ENCODE measurements at regions not wholly inside any gene's neighbourhood (a gene's known extent, or its start where the extent isn't known, plus 50 kb on each side); places are given as distances from the start of the nearest gene placed in this dataset.
"Not testable (repeated sequence)": the region's sequence is repeated elsewhere in the genome, so short reads cannot be mapped to it uniquely, and the experiment has no call there.

DNA sequence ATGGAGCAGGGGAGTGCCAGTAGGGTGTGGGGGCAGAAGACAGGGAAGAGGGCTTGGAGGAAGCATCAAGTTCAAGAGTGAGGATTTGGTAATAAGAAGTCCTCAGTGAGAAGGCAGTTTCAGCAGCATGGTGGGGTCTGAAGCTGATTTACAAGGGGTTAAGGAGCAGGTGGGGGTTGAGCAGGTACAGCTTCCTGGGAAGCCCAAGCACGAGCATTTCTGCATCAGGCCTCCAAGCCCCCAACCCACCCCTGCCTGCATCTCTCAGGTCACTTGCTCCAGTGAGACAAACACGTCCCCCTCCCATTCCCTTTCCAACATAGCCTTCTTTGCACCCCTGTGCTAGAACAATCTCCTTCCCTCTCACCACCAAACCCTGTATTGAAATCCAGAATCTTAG, 574.7 kb downstream of the MATN1 start:
- DNase-seq, result no peak

DNA sequence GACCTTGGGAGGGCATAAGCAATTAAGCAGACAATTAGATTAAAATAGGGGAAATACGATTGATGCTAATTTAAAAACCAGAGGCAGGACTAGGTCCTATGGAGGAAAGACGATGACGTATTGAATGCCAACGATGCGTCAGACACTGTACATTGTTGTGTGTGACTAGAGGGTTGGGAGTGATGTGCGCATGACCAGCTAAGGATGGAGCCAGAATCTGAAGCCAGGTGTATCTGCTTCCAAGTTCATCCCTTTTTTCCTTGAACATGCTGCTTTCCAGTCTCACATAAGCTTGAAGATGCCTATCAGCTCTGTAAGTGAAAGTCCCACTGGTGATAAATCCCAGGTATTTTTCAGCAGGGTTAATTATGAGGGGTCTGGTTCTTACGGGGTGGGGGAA, 576.2 kb downstream of the MATN1 start:
- no peak for DNase-seq

DNA sequence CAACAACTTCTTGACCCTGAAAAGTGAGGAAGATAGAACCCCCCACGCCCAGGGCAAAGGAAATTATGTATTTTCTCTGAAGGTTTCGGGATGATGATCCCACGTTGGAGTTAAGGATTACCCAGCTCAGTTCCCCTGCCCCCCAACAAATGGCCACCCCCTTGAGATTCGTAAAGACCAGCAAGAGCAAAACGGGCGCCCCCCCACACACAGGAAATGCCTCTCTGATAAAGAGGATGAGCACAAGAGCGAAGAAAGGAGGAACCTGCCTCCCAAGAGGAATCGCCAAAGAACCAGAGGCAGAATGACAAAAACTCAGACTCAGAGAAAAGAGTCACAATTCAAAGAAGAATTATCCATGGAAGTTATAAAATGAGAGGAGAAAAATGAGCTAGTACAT, 576.9 kb downstream of the MATN1 start:
- no peak for DNase-seq

DNA sequence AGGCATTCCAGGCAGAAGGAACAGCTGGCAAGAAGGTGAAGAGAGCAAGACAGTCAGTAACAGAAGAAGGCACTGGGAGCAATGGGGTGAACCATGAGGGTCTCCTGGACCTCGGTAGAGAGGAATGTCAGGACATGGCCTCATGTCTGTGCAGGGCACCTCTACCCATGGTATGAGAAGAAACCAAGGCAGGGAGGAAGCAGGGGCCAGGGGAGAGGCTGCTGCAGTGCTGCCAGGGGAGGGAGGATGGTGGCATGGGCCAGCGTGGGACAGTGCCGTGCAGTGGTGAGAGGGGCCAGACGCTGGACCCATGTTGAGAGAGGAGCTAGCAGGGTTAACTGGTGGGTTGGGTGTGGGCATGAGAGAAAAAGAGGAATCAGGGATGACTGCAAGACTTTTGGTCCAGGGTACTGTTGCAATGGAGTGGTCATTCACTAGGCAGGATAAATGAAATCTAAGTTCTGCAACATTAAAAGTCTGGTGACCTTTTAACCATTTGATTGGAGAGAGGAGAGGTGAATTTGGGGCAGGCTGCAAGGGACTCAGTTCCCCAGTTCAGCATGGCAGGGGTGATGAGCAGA, 577.6 kb downstream of the MATN1 start:
- no peak for DNase-seq

DNA sequence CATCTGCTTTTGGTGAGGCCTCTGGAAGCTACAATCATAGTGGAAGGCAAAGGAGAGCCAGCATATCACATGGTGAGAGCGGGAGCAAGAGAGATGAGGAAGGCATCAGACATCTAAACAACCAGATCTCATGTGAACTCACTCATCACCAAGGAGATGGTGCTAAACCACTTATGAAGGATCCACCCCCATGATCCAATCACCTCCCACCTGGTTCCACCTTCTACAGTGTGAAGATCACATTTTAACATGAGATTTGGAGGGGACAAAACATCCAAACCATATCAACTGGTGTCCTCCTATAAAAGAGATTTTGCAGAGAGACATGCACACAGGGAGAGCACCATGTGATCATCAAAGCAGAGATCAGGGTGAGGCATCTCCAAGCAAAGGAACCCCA, 578.6 kb downstream of the MATN1 start:
- DNase-seq, result no peak

DNA sequence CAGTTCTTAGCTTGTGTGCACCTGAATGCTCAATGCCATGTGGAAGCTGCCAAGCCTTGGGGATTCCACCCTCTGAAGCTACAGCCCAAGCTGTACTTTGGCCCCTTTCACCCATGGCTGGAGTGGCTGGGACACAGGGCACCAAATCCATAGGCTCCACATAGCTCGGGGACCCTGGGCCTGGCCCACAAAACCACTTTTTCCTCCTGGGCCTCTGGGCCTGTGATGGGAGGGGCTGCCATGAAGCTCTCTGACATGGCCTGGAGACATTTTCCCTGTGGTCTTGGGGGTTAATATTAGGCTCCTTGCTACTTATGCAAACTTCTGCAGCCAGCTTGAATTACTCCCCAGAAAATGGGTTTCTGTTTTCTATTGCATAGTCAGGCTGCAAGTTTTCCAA, 579.9 kb downstream of the MATN1 start:
- DNase-seq, result no peak

DNA sequence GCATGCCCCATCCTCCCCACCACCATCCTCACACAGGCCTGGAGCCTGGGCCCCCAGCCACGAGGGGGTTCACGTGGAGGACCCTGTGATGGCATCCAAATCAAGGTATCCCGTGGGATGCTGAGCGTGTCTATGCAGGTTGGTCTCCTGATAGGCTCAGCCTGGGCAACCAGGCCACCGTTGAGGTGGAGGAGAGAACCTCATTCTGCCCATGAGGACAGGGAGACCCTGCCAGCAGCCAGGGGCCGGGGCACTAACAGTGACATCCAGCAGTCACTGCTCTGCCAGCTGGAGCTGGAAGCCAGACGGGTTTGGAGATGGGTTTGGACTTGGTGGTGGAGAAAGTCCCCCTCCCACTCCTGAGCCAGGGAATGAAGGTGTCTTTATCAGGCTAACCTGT, 582.8 kb downstream of the MATN1 start:
- DNase-seq, result no peak

DNA sequence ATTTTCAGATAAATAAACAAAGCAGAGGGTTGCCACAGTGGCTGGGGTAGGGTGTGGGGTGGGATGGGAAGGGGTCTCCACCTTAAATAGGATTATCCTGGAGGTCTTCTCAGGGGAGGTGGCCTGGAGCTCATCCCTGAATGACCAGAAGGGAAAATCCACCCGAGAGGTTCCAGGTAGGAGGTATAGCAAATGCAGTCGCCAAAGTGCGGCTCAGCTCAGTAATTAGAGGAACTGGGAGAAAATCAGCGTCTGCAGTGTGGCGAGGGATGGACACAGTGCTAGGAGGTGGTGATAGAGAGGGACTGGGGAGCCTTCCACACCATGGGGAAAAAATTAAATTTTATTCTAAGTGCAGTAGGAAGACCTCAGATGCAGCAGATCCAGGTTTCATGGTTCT, 584.5 kb downstream of the MATN1 start:
- DNase-seq, result no peak

DNA sequence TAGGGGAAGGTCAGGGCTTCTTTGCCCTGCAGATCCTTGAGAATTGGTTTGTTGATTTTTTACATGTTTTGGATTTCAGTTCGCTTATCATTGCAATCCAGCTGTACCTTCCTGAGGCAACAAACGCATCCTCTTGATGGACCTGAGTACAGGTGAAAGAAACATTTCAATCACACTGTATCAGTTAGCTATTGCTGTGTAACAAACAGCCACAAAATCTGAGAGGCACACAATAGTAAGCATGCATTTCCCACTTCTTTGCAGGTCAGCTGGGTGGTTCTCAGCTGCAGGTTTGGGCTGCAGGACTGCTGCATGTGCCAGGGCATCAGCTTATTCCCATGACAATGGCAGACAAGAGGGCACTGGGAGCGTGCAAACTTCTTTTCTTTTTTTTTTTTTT, 586.4 kb downstream of the MATN1 start:
- no peak for DNase-seq

DNA sequence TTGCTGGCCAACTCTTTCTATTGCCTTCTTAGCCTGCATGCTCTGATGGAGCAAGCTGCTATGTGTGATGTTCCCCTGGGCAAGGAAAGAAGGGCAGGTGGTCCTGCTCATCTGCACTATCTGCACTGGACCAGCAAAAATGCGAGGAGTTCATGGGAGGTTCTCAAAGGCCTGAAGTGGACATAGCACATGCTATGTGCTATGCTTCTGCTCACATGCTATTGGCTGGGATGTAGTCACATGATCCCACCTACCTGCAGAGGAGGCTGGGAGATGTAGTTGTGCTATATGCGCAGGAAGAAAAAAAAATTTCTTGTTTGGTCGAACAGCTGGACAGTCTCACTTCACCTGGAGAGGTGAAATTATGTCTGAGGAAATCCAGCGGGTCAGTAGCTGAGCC, 587.7 kb downstream of the MATN1 start:
- DNase-seq, result no peak

DNA sequence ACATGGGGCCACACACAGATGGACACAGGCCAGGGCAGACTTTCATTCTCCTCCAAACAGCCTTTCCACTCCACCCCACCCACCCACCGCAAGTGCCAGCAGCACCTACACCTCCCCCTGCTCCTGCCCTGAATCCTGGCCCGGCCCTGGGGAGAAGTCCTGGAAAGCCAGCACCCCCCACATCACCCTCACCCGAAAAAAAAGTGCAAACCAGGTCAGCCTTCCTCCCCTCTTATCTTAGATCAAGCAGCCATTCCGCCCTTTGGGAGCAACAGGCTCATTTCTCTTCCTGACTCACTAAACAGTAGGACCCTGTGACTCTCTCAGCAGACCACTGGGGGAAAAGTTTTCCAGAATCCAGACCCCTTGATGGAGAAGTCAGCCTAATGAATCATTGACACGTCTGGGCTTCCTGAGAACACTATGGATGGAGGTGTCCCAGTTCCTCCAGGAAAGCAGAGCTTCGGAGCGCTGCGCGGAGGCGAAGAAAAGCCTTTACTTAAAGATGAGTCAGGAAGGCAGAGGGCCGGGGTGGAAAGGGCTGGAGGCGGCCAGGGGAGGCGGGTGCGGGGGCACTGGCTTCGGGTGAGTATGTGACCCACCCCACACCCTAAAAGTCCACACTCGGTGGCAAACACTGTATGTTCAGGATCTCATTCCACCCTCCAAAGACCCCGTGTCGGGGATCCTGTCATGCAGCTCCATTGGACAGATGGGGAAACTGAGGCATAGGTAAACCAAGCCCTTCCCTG, 588.7 kb downstream of the MATN1 start:
- no peak for DNase-seq

DNA sequence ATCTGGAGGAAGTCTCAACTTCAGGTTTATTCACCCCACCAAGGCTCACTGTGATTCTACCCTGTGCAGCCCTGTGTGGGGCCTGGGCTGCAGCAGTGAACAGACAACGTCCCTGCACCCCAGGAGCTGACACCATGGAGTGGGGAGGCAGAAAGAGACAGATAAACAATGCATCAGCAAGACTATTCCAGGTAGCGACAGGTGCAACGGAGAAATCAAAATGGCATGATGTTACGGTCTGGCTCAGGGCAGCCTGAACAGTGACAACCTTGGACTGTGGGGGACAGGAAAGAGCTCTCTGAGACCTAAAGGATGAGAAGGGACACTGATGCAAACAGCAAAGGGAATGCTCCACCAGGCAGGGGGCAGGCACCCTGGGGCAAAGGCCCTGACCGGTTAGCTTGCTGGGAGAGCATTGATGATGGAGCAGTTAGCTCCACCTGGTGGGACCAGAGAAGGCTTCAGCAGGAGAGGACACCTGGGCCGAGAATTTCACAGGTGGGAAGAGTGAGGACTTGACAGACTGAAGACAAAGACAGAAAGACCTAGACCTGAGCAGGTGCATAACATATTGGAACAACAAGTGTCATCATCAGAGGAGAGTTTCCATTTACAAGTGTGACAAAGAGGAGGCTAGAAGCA, 589.9 kb downstream of the MATN1 start:
- no peak for DNase-seq

DNA sequence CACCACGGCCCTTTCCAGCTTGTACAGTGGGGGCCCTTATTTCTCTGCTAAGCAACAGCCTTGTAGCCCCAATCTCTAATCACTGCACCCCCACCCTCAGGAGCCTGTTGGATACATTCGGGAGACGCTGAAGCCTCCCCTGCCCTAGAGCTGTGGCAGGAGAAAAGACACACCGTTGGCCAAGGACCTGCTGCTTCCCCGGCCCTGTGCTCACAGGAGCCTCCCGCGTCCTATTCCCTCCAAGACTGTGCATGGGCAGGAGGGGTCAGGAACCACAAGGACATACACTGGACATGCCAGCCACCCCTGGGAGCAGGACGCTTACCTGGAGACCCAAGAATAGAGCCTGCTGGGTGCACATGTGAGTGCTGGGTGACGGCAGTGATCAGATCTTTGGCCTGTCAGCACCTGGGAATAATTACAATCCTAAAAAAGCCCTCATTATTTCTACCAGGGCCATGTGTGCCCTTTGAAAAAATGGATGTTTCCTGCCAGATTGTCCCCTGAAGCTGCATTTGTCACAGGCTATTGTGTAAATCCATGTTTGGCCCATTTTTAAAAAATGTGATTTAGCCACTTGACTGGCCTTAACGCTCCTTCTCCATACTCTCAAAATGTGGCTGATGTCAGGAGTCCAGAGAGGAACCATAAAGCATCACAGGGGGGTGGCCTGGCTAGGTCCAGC, 590.6 kb downstream of the MATN1 start:
- no peak for DNase-seq

DNA sequence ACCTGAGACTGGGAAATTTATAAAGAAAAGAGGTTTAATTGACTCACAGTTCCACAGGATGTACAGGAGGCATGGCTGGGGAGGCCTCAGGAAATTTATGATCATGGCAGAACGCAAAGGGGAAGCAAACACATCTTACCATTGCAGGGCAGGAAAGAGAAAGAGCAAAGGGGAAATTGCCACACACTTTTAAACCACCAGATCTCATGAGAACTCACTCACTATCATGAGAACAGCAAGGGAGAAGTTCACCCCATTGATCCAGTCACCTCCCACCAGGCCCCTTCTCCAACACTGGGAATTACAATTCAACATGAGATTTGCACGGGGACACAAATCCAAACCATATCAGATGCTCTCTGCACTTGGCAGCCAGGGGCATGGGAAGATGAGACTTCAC, 592.8 kb downstream of the MATN1 start:
- DNase-seq, result not testable (repeated sequence)

DNA sequence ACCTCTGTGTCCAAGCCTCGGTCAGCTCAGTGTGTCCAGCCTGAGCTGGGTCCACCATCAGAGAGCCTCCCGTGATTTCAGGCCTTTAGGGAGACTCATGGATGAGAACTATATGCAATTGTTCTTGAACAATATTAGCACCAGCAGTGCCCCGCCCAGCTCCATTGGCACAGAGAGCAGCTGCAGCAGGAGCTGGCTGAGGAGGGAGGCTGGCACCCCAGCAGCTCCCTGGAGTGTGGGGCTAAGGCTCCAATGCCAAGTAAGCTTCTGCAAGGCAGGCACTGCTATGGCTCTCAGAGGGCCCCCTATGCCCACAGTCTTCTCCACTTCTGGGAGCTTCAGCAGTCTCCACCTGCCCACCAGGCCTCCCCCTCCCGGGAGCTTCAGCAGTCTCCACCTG, 593.3 kb downstream of the MATN1 start:
- no peak for DNase-seq

DNA sequence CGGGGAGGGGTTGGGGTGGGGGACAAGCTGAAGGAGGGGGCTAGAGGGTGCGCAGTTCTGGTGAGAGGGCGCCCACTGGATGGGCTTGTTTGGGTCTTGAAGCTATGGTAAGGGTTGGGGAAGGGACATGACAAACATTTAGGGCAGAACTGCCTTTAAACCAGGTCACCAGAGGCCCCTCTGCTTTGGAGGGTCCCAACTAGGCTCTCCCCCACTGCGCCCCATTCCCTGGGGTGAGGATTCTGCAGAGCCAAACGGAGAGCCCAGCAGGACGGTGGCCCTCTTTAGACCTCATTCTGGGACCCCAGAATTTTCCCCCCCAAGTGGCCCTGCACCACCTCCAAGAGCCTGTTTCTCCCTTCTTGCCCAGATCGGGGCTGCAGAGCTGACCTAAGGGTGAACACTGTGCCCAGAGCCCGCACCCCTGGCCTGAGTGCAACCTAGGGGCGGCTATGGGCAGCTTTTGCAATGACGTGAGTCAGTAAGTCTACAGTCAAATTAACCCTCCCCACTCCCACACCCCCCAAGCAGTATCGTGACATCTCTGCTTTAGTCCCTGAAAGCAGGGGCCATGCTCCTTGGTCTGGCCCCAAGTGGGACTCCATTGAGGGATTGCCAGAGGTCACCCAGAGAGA, 593.8 kb downstream of the MATN1 start:
- DNase-seq, result no peak

DNA sequence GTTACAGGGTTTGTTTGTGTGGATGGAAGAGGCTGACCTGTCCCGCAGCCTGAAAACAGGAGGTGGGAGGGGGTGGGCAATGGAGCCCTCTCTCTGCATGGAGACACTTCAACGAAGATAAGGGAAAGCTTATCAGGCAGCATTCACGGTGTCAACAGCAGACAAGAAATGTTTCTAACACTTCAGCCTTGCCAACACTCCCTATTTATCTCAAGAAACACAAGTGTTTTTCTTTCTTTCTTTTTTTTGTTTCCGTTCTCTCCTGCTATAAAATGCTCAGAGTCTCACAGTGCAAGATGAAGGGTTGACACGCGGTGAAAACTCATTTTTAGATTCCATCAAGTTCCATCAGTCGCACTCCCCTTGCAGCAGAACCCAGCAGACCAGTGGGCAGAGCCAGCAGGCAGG, 594.4 kb downstream of the MATN1 start:
- DNase-seq, result no peak

DNA sequence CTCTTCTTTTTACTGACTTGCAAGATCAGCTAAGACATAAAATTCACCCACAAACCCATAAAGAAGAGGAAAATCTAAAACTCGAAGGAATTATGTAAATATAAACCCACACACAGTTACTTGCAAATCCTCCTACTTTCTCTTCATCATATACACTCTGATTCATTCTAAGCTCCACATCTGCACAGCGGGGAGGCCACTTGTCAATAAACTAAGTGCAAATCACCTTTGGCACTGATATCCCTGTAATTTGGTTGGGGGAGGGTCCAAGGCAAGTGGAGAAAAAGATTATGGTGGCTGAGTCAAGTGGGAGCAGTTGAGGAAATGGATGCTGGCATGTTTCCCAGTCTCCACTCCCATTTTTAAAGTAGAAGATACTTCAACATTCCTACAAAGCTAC, 596.5 kb downstream of the MATN1 start:
- DNase-seq, result no peak

DNA sequence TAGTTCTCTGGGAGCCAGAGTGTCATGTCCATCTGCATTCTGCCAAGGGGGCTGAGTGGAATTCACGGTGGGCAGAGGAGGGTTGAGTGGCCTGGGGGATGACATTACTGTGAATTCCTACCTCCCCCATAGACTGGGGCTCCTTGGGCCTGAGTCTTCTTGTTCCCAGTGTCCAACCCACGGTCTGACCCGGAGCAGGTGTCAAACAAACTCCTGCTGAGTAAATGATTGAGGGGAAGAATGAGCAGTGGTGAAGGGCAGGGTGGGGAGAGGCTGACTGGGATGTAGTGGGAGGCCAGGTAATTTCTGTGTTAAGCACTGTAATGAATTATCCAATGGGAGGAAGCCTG, 597.6 kb downstream of the MATN1 start:
- no peak for DNase-seq

DNA sequence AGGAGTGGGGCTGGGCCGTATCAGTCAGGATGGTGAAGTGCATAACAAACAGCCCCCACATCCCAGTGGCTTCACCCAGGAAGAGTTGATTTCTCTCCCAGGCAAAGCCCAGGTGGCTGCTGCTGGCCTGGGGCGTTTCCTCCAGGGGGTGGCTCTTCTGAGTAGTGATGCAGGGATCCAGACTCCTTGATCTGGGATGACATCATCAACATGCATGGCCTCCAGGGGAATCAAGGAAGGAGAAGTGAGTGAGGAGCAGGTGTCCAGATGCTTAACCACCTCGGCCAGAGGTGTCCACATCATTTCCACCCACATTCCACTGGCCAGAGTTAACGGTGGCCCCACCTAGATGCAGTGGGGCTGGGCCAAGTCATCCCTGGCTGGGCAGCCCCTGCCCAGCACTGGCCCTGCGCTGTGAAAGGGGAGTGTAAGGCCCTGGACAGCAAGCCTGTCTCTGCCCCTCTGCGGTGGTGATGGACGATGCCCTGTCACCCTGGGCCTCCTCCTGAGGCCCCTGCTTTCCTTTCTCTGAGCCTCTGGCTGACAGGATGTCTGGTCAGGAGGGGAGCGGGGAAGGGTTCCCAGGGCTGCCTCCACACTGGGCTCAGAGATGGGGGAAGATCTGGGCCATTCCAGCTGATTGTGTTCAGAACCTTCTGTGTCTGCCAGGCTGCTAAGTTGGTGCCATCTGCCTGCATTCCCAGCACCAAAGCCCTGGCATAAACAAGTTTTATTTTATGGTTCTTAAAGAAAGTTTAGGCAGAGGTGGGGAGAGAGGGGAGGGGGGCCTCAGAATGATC, 598.2 kb downstream of the MATN1 start:
- no peak for DNase-seq

DNA sequence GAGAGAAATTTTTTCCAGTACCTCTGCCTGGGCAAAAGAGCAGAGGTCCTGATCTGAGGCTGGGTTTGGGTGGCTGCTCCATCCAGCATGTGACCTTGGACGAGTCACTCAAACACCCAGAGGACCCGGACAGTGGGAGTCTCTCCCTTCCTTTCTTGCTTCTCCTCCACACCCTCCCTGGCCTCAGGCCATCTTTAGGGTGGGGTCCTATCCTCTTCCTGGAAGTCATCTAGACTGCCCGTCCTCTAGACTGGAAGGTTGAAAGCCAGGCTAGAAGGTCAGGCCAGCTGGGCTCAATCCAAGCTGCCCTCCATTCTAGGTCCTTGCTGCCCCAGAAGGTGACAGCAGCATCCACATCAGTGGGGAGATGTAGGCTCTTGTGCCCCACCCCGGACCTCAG, 599.5 kb downstream of the MATN1 start:
- no peak for DNase-seq

DNA sequence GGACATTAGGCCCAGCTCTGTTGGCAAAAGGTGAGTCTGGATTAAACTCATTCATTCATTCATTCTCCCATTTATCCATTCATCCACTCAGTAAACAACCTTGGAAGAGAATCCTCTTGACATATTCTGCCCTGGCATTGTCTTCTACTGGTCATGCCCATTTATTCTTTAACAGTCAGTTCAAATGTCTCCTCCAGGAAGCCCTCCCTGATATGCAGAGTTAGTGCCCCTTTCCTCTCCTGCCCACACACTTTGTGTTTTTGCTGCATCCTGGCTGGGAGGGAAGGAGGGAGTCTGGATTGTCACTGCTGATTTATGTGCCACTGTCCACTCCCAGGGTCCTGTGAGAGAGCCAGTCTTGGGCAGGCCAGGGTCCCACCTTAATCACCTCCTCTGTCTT, 600.3 kb downstream of the MATN1 start:
- no peak for DNase-seq

All from skin of body (tissue), 1 donor.